HT1080 (cell line): ENCODE measurements at regions not wholly inside any gene's neighbourhood (a gene's known extent, or its start where the extent isn't known, plus 50 kb on each side); places are given as distances from the start of the nearest gene placed in this dataset.

Experiments
- DNase-seq: peaks from one replicate; pipeline ENCODE4 v3.0.0-alpha.2; 2015; ENCODE audit warnings: low read depth

GRCh38 chr13:31853643-31854326 lies 114.5 kb downstream of the RXFP2 start:
- no peak for DNase-seq

GRCh38 chr13:31859571-31859970 lies 120.2 kb downstream of the RXFP2 start:
- no peak for DNase-seq

- no peak for DNase-seq
Measured at GRCh38 chr13:31860002-31860401, 120.7 kb downstream of the RXFP2 start.

GRCh38 chr13:31862828-31863227 lies 123.5 kb downstream of the RXFP2 start:
- DNase-seq, result no peak

GRCh38 chr13:31864307-31864706 lies 125.0 kb downstream of the RXFP2 start:
- DNase-seq, result no peak

- no peak for DNase-seq
Measured at GRCh38 chr13:31866099-31866498, 126.8 kb downstream of the RXFP2 start.

GRCh38 chr13:31867709-31868108 lies 128.4 kb downstream of the RXFP2 start:
- DNase-seq, result no peak

- DNase-seq, result no peak
Measured at GRCh38 chr13:31869582-31869981, 130.3 kb downstream of the RXFP2 start.

GRCh38 chr13:31870511-31870910 lies 131.2 kb downstream of the RXFP2 start:
- no peak for DNase-seq

- DNase-seq, result no peak
Measured at GRCh38 chr13:31873145-31873544, 133.8 kb downstream of the RXFP2 start.

GRCh38 chr13:31875134-31875533 lies 135.8 kb downstream of the RXFP2 start:
- no peak for DNase-seq

- DNase-seq, result no peak
Measured at GRCh38 chr13:31878052-31878451, 138.7 kb downstream of the RXFP2 start.

GRCh38 chr13:31878495-31878894 lies 139.2 kb downstream of the RXFP2 start:
- no peak for DNase-seq

- DNase-seq, result no peak
Measured at GRCh38 chr13:31878955-31879354, 139.6 kb downstream of the RXFP2 start.

- DNase-seq, result no peak
Measured at GRCh38 chr13:31880851-31881494, 141.6 kb downstream of the RXFP2 start.

- DNase-seq, result no peak
Measured at GRCh38 chr13:31881495-31881882, 142.2 kb downstream of the RXFP2 start.

- DNase-seq, result no peak
Measured at GRCh38 chr13:31882794-31883193, 143.5 kb downstream of the RXFP2 start.

GRCh38 chr13:31884556-31884955 lies 145.2 kb downstream of the RXFP2 start:
- no peak for DNase-seq

GRCh38 chr13:31885994-31886393 lies 145.6 kb upstream of the FRY start:
- no peak for DNase-seq

GRCh38 chr13:31887286-31887685 lies 144.3 kb upstream of the FRY start:
- DNase-seq, result no peak

GRCh38 chr13:31890946-31891345 lies 140.6 kb upstream of the FRY start:
- DNase-seq, result no peak

- no peak for DNase-seq
Measured at GRCh38 chr13:31891472-31891871, 140.1 kb upstream of the FRY start.

- DNase-seq, result no peak
Measured at GRCh38 chr13:31894931-31895330, 136.6 kb upstream of the FRY start.
